ENCODE measurements at regions not wholly inside any gene's neighbourhood (a gene's known extent, or its start where the extent isn't known, plus 50 kb on each side); places are given as distances from the start of the nearest gene placed in this dataset.

DNA sequence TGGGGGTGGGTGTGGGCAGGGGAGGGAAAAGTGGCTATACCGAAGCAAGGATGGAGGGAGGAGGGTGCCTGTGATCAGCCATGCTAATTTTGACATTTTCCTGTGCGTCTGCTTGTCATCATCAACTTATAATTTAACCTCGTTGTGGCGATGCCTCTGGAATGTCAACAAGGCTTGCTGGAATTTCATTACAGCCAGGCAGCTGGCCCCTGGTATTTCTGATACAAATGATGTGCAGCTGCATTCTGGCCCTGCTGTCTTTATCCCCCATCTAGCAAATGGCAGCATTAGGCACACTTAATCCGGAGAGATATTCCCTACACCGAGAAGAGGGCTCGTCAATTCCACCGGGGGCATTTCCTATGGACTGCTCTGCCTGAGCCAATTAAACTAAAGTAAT is 278.3 kb upstream of the CCL2 start:
- Histone ChIP-seq H2AFZ (ENCODE audit: low read length) (no peak overlapping the region), H3K4me1 (ENCODE audit: insufficient read depth, low read length, severe bottlenecking) (no peaks in the 10 kb centered on the region), H3K27ac (ENCODE audit: low read depth, low read length, poor library complexity, severe bottlenecking) (no peak overlapping the region), H3F3A (ENCODE audit: insufficient read depth, low read length) (no peaks in the 10 kb centered on the region), H3K9me3 (ENCODE audit: low read length) (no peaks in the 10 kb centered on the region), H3K9ac (ENCODE audit: low read length) (no peak overlapping the region), H3K36me3 (ENCODE audit: insufficient read depth, low read length) (no peaks in the 10 kb centered on the region), H3K4me2 (ENCODE audit: low read length) (no peak overlapping the region), H3K4me3 (ENCODE audit: low read depth, low read length, poor library complexity, severe bottlenecking) (no peak overlapping the region), H3K9me2 (ENCODE audit: low read depth, low read length) (no peaks in the 10 kb centered on the region), H4K20me1 (ENCODE audit: insufficient read depth, low read length) (no peaks in the 10 kb centered on the region), H3K27me3 (ENCODE audit: insufficient read depth, low read length) (no peaks in the 10 kb centered on the region), H3K79me2 (ENCODE audit: insufficient read depth, low read length) (no peaks in the 10 kb centered on the region)
- TF ChIP-seq EZH2 (IDR thresholded peaks at IDR 0.05; ENCODE audit: borderline replicate concordance, low read length) (no peak), CTCF (IDR thresholded peaks at IDR 0.05; ENCODE audit: low read length) (no peak)

GRCh38 chr17:33977729-33978514 is 277.2 kb upstream of the CCL2 start:
- H3K4me3 ChIP-seq (ENCODE audit: low read depth, low read length, poor library complexity, severe bottlenecking), result no peak overlapping the region
- no peak overlapping the region for H3K4me2 ChIP-seq (ENCODE audit: low read length)
- no peaks in the 10 kb centered on the region for H3K79me2 ChIP-seq (ENCODE audit: insufficient read depth, low read length)
- no peaks in the 10 kb centered on the region for H3K36me3 ChIP-seq (ENCODE audit: insufficient read depth, low read length)
- no peak overlapping the region for H3K9ac ChIP-seq (ENCODE audit: low read length)
- no peaks in the 10 kb centered on the region for H4K20me1 ChIP-seq (ENCODE audit: insufficient read depth, low read length)
- H3K9me3 ChIP-seq (ENCODE audit: low read length), result no peaks in the 10 kb centered on the region
- no peaks in the 10 kb centered on the region for H3K9me2 ChIP-seq (ENCODE audit: low read depth, low read length)
- no peaks in the 10 kb centered on the region for H3K27me3 ChIP-seq (ENCODE audit: insufficient read depth, low read length)
- H3K27ac ChIP-seq (ENCODE audit: low read depth, low read length, poor library complexity, severe bottlenecking), result no peak overlapping the region
- TF ChIP-seq EZH2 (IDR thresholded peaks at IDR 0.05; ENCODE audit: borderline replicate concordance, low read length), result no peak
- no peak for TF ChIP-seq CTCF (IDR thresholded peaks at IDR 0.05; ENCODE audit: low read length)
- no peaks in the 10 kb centered on the region for H3F3A ChIP-seq (ENCODE audit: insufficient read depth, low read length)
- no peaks in the 10 kb centered on the region for H3K4me1 ChIP-seq (ENCODE audit: insufficient read depth, low read length, severe bottlenecking)
- H2AFZ ChIP-seq (ENCODE audit: low read length), result no peak overlapping the region

DNA sequence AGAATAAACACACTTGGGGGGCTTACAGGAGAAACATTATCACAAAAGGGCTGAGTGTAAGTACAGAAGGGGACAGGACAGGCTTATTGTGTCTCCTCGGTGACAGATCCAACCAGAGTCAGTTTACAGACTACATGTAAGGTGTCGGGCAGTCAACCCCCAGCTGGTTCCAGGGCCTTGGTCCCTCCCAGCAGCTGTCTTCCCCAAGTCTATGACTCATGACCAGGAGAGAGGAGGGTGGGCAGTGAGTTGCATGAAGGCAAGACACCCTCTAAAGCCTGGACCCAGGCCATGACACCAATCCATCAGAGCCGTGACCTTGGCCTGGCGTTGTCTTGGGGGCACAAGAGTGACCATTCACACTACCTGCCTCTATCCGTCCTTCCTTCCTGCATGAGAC is 276.2 kb upstream of the CCL2 start:
- Histone ChIP-seq H3K9ac (ENCODE audit: low read length) (no peak overlapping the region), H3K27me3 (ENCODE audit: insufficient read depth, low read length) (no peaks in the 10 kb centered on the region), H3K79me2 (ENCODE audit: insufficient read depth, low read length) (no peaks in the 10 kb centered on the region), H3K4me2 (ENCODE audit: low read length) (no peak overlapping the region), H2AFZ (ENCODE audit: low read length) (no peak overlapping the region), H3F3A (ENCODE audit: insufficient read depth, low read length) (no peaks in the 10 kb centered on the region), H3K27ac (ENCODE audit: low read depth, low read length, poor library complexity, severe bottlenecking) (no peak overlapping the region), H3K9me2 (ENCODE audit: low read depth, low read length) (no peaks in the 10 kb centered on the region), H3K36me3 (ENCODE audit: insufficient read depth, low read length) (no peaks in the 10 kb centered on the region), H3K4me1 (ENCODE audit: insufficient read depth, low read length, severe bottlenecking) (no peaks in the 10 kb centered on the region), H4K20me1 (ENCODE audit: insufficient read depth, low read length) (no peaks in the 10 kb centered on the region), H3K4me3 (ENCODE audit: low read depth, low read length, poor library complexity, severe bottlenecking) (no peak overlapping the region), H3K9me3 (ENCODE audit: low read length) (no peaks in the 10 kb centered on the region)
- TF ChIP-seq EZH2 (IDR thresholded peaks at IDR 0.05; ENCODE audit: borderline replicate concordance, low read length) (no peak), CTCF (IDR thresholded peaks at IDR 0.05; ENCODE audit: low read length) (no peak)
